HEK293 (cell line): ENCODE measurements at regions not wholly inside any gene's neighbourhood (a gene's known extent, or its start where the extent isn't known, plus 50 kb on each side); places are given as distances from the start of the nearest gene placed in this dataset.

ENCODE experiments used
- CTCF ChIA-PET: fragments of 350-600 bp; formaldehyde crosslinking; extraction: SDS; loops from one replicate; lab custom pipeline; 2021; ENCODE audit warnings: antibody characterized with exemption; lab: Yijun Ruan, JAX
- POLR2A ChIA-PET: fragments of 300-600 bp; formaldehyde crosslinking; extraction: SDS; loops from one replicate; lab custom pipeline; 2020; ENCODE audit warnings: antibody characterized with exemption, inconsistent platforms; lab: Yijun Ruan, JAX
- H3K27ac ChIP-seq: fragments of 200-500 bp; sonication (Bioruptor generic); 2 replicates; pipeline ENCODE4 v1.5.1; 2014; ENCODE audit warnings: low read depth, low read length, control low read depth, inconsistent platforms; ENCODE audit errors: extremely low read depth
- H3K36me3 ChIP-seq, 2 experiments: fragments of 200-500 bp in 1 of 2; sonication (Bioruptor generic) in 1 of 2; 1 replicate in 1 of 2; 2 replicates in 1 of 2; pipeline ENCODE4 v1.5.1; 2014 to 2017; ENCODE audit warnings: inconsistent platforms in 2 of 2, low read length in 2 of 2; ENCODE audit not compliant: control insufficient read depth in 2 of 2, insufficient read depth in 1 of 2
- H3K4me1 ChIP-seq: fragments of 200-500 bp; sonication (Bioruptor generic); 2 replicates; pipeline ENCODE4 v1.5.1; 2014; ENCODE audit warnings: mild to moderate bottlenecking, low read length, inconsistent platforms; ENCODE audit not compliant: control insufficient read depth, insufficient read depth
- H3K4me3 ChIP-seq: 2 replicates; pipeline ENCODE4 v1.5.1; 2011; ENCODE audit warnings: low read depth, mild to moderate bottlenecking, control low read depth, low read length, moderate library complexity
- H3K9me3 ChIP-seq: fragments of 200-500 bp; sonication (Bioruptor generic); 2 replicates; pipeline ENCODE4 v1.5.1; 2014; ENCODE audit warnings: low read depth, low read length, inconsistent platforms; ENCODE audit not compliant: control insufficient read depth, insufficient read depth
- CTCF ChIP-seq: fragments of 450-650 bp; formaldehyde crosslinking; IDR thresholded peaks from 2 replicates; pipeline ENCODE4 v1.5.1; 2016; ENCODE audit warnings: missing biosample characterization, missing genetic modification characterization
- FEZF1 ChIP-seq: fragments of 450-650 bp; formaldehyde crosslinking; IDR thresholded peaks from 2 replicates; pipeline ENCODE4 v1.5.1; 2016; ENCODE audit warnings: missing biosample characterization, missing genetic modification characterization
- KLF9 ChIP-seq: fragments of 450-650 bp; formaldehyde crosslinking; IDR thresholded peaks from 2 replicates; pipeline ENCODE4 v1.5.1; 2016; ENCODE audit warnings: missing biosample characterization, missing genetic modification characterization, low read depth
- PRDM4 ChIP-seq: fragments of 450-650 bp; formaldehyde crosslinking; IDR thresholded peaks from 2 replicates; pipeline ENCODE4 v1.5.1; 2017; ENCODE audit warnings: missing biosample characterization, missing genetic modification characterization
- RBAK ChIP-seq: fragments of 450-650 bp; formaldehyde crosslinking; IDR thresholded peaks from 2 replicates; pipeline ENCODE4 v1.5.1; 2016; ENCODE audit warnings: missing biosample characterization, missing genetic modification characterization
- SCRT1 ChIP-seq: fragments of 450-650 bp; formaldehyde crosslinking; IDR thresholded peaks from 2 replicates; pipeline ENCODE4 v1.5.1; 2016; ENCODE audit warnings: missing biosample characterization, missing genetic modification characterization, borderline replicate concordance
- SP2 ChIP-seq: fragments of 450-650 bp; formaldehyde crosslinking; IDR thresholded peaks from 2 replicates; pipeline ENCODE4 v1.5.1; 2016; ENCODE audit warnings: missing biosample characterization, missing genetic modification characterization
- SP3 ChIP-seq: fragments of 450-650 bp; formaldehyde crosslinking; IDR thresholded peaks from 2 replicates; pipeline ENCODE4 v1.5.1; 2016; ENCODE audit warnings: missing biosample characterization, missing genetic modification characterization
- ZBTB17 ChIP-seq: fragments of 450-650 bp; formaldehyde crosslinking; IDR thresholded peaks from 2 replicates; pipeline ENCODE4 v1.5.1; 2016; ENCODE audit warnings: missing biosample characterization, missing genetic modification characterization
- ZBTB26 ChIP-seq: fragments of 450-650 bp; formaldehyde crosslinking; optimal IDR thresholded peaks from 2 replicates; pipeline ENCODE3; 2016; ENCODE audit warnings: missing biosample characterization, mild to moderate bottlenecking, missing genetic modification characterization
- ZIC2 ChIP-seq: fragments of 450-650 bp; formaldehyde crosslinking; IDR thresholded peaks from 2 replicates; pipeline ENCODE4 v1.5.1; 2016; ENCODE audit warnings: missing biosample characterization, missing genetic modification characterization
- ZNF146 ChIP-seq: fragments of 450-650 bp; formaldehyde crosslinking; IDR thresholded peaks from 2 replicates; pipeline ENCODE4 v1.5.1; 2016; ENCODE audit warnings: missing biosample characterization, missing genetic modification characterization
- ZNF148 ChIP-seq: fragments of 450-650 bp; formaldehyde crosslinking; IDR thresholded peaks from 2 replicates; pipeline ENCODE4 v1.5.0; 2017; ENCODE audit warnings: missing biosample characterization, missing genetic modification characterization, borderline replicate concordance
- ZNF184 ChIP-seq: fragments of 450-650 bp; IDR thresholded peaks from 2 replicates; pipeline ENCODE4 v1.5.1; 2018; ENCODE audit warnings: missing biosample characterization, mild to moderate bottlenecking, missing genetic modification characterization
- ZNF2 ChIP-seq: fragments of 450-650 bp; formaldehyde crosslinking; IDR thresholded peaks from 2 replicates; pipeline ENCODE4 v1.5.1; 2016; ENCODE audit warnings: missing biosample characterization, missing genetic modification characterization
- ZNF223 ChIP-seq: fragments of 450-650 bp; formaldehyde crosslinking; IDR thresholded peaks from 2 replicates; pipeline ENCODE4 v1.5.1; 2016; ENCODE audit warnings: missing biosample characterization, missing genetic modification characterization
- ZNF24 ChIP-seq: fragments of 450-650 bp; formaldehyde crosslinking; IDR thresholded peaks from 2 replicates; pipeline ENCODE4 v1.5.1; 2016; ENCODE audit warnings: missing biosample characterization, missing genetic modification characterization
- ZNF37A ChIP-seq: fragments of 450-650 bp; IDR thresholded peaks from 2 replicates; pipeline ENCODE4 v1.5.1; 2018; ENCODE audit warnings: missing biosample characterization, missing genetic modification characterization
- ZNF449 ChIP-seq: fragments of 450-650 bp; formaldehyde crosslinking; IDR thresholded peaks from 2 replicates; pipeline ENCODE4 v1.5.1; 2017; ENCODE audit warnings: missing biosample characterization, mild to moderate bottlenecking, missing genetic modification characterization, moderate library complexity
- ZNF514 ChIP-seq: fragments of 450-650 bp; formaldehyde crosslinking; IDR thresholded peaks from 2 replicates; pipeline ENCODE4 v1.5.1; 2016; ENCODE audit warnings: missing biosample characterization, missing genetic modification characterization
- ZNF548 ChIP-seq: fragments of 450-650 bp; formaldehyde crosslinking; IDR thresholded peaks from 2 replicates; pipeline ENCODE4 v1.5.1; 2016; ENCODE audit warnings: missing biosample characterization, missing genetic modification characterization
- ZNF580 ChIP-seq: fragments of 450-650 bp; formaldehyde crosslinking; IDR thresholded peaks from 2 replicates; pipeline ENCODE4 v1.5.1; 2016; ENCODE audit warnings: missing biosample characterization, missing genetic modification characterization
- ZNF785 ChIP-seq: fragments of 450-650 bp; formaldehyde crosslinking; IDR thresholded peaks from 2 replicates; pipeline ENCODE4 v1.5.1; 2016; ENCODE audit warnings: missing biosample characterization, missing genetic modification characterization
- ZNF791 ChIP-seq: fragments of 450-650 bp; formaldehyde crosslinking; IDR thresholded peaks from 2 replicates; pipeline ENCODE4 v1.5.1; 2016; ENCODE audit warnings: missing biosample characterization, missing genetic modification characterization

GRCh38 chr15:93366387-93367100, 277.5 kb upstream of the RGMA start:
- TF ChIP-seq ZNF785 (tag by site-specific recombination) (no peak), SP3 (tag by site-specific recombination) (no peak), SCRT1 (tag by site-specific recombination) (no peak), ZNF148 (tag by site-specific recombination) (no peak), ZNF514 (tag by site-specific recombination) (no peak), CTCF (tag by site-specific recombination) (no peak), ZNF146 (tag by site-specific recombination) (no peak), SP2 (tag by site-specific recombination) (no peak), ZBTB26 (tag by site-specific recombination) (no peak), ZNF2 (tag by site-specific recombination) (no peak), ZNF791 (tag by site-specific recombination) (no peak), ZNF37A (tag by site-specific recombination) (no peak)
- ChIA-PET POLR2A (interaction anchor here (0.5 kb wide), 1 partner anchor 44 kb away, joined by 3 read pairs; no protein-coding TSS in a partner anchor), CTCF (interaction anchor here (0.5 to 1.1 kb wide), 2 partner anchors 336 to 753 kb away, joined by 3 read pairs; no protein-coding TSS in a partner anchor)
- Histone ChIP-seq H3K4me3 (no peak overlapping the region), H3K4me1 (no peaks in the 10 kb centered on the region), H3K27ac (no peak overlapping the region), H3K36me3 (no peaks in the 10 kb centered on the region), H3K9me3 (no peaks in the 10 kb centered on the region)

- no peaks in the 10 kb centered on the region for H3K4me1 ChIP-seq
- CTCF ChIA-PET = interaction anchor here (0.6 to 0.7 kb wide), 2 partner anchors 275 to 908 kb away, joined by 3 read pairs; no protein-coding TSS in a partner anchor
Measured at GRCh38 chr15:93362821-93363220, 273.8 kb upstream of the RGMA start.

GRCh38 chr15:93362203-93362602, 273.2 kb upstream of the RGMA start:
- ChIA-PET CTCF (interaction anchor here (0.6 to 0.7 kb wide), 2 partner anchors 274 to 477 kb away, joined by 3 to 4 read pairs; no protein-coding TSS in a partner anchor), POLR2A (no interaction called here)
- H3K4me3 ChIP-seq = no peak overlapping the region
- H3K36me3 ChIP-seq = no peaks in the 10 kb centered on the region
- no peak overlapping the region for H3K27ac ChIP-seq
- no peaks in the 10 kb centered on the region for H3K9me3 ChIP-seq
- H3K4me1 ChIP-seq = no peaks in the 10 kb centered on the region
- TF ChIP-seq RBAK (tag by site-specific recombination) = no peak
- no peak for TF ChIP-seq ZNF580 (tag by site-specific recombination)
- no peak for TF ChIP-seq ZNF184 (tag by site-specific recombination)
- TF ChIP-seq PRDM4 (tag by site-specific recombination) = no peak
- TF ChIP-seq FEZF1 (tag by site-specific recombination) = no peak
- TF ChIP-seq ZNF449 (tag by site-specific recombination) = no peak

More at GRCh38 chr15:93362821-93363220, 273.8 kb upstream of the RGMA start:
- H3K4me3 ChIP-seq = no peak overlapping the region
- H3K27ac ChIP-seq = no peak overlapping the region
- no peaks in the 10 kb centered on the region for H3K36me3 ChIP-seq
- no peaks in the 10 kb centered on the region for H3K9me3 ChIP-seq
- POLR2A ChIA-PET = no interaction called here
- TF ChIP-seq ZNF548 (tag by site-specific recombination) (no peak), ZNF223 (tag by site-specific recombination) (no peak), KLF9 (tag by site-specific recombination) (no peak), ZBTB17 (no peak), ZIC2 (tag by site-specific recombination) (no peak), ZNF24 (no peak)
